ENCODE measurements at regions not wholly inside any gene's neighbourhood (a gene's known extent, or its start where the extent isn't known, plus 50 kb on each side); places are given as distances from the start of the nearest gene placed in this dataset.

DNA sequence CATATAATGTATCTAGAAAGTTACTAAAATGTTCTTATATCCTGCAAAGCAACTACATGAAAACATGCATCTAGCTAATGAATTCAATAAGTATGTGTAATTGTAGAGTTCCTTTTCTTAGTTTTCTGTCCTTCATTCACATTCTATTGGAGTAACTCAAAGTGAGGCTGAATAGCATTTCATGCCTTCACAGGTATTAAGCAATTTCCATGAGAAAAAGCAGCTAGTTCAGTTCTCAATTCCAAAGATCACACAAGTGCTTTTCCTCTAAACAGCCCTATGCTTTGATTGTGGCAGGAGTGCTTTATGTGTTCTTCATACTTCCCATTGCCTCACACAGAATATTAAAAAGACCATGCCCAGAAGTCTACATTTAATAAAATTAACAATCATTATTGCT is 274.9 kb downstream of the RFPL4B start:
- no TSS peak for BruUV-seq (replicated peaks)
- intact Hi-C loops (cut with micrococcal nuclease) (no loop called here), dilution Hi-C loops (cut with MboI; ENCODE audit: extremely low pct_ligation_motif_present, low sequenced_read_pairs) (no loop called here)
- H3K4me2 ChIP-seq (ENCODE audit: insufficient read depth, low read length) = no peak overlapping the region
- H3K79me2 ChIP-seq (ENCODE audit: control insufficient read depth, insufficient read depth, low read length) = no peaks in the 10 kb centered on the region
- H3K27ac ChIP-seq (ENCODE audit: insufficient read depth, low read depth, low read length) = no peak overlapping the region
- no peaks in the 10 kb centered on the region for H3K9me3 ChIP-seq (replicated peaks; ENCODE audit: control insufficient read depth, insufficient read depth, low read length)
- no peak for FAIRE-seq
- DNase-seq (ENCODE audit: low read depth, low spot score) = no peak
- CTCF ChIA-PET = interaction anchor here (1.0 kb wide), 1 partner anchor 23 kb away, joined by 3 read pairs; no protein-coding TSS in a partner anchor
- no peaks in the 10 kb centered on the region for H4K20me1 ChIP-seq (replicated peaks; ENCODE audit: control insufficient read depth, extremely low read depth, insufficient read depth, low read length)
- no peaks in the 10 kb centered on the region for H3K4me1 ChIP-seq (ENCODE audit: control insufficient read depth, extremely low read depth, insufficient read depth, low read length)
- H3K36me3 ChIP-seq (ENCODE audit: control insufficient read depth in 2 of 2, extremely low read depth in 1 of 2, insufficient read depth in 2 of 2, low read length in 2 of 2) = no peaks in the 10 kb centered on the region
- H3K9me1 ChIP-seq (replicated peaks; ENCODE audit: control insufficient read depth, extremely low read depth, insufficient read depth, low read length) = no peaks in the 10 kb centered on the region
- POLR2A ChIA-PET = no interaction called here
- no peak overlapping the region for H3K9ac ChIP-seq (replicated peaks; ENCODE audit: extremely low read depth, insufficient read depth, low read length)
- TF ChIP-seq, protein P1, sequence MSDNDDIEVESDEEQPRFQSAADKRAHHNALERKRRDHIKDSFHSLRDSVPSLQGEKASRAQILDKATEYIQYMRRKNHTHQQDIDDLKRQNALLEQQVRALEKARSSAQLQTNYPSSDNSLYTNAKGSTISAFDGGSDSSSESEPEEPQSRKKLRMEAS (IDR thresholded peaks at IDR 0.05; ENCODE audit: insufficient read depth, insufficient read length) = no peak
- TF ChIP-seq, protein P2, sequence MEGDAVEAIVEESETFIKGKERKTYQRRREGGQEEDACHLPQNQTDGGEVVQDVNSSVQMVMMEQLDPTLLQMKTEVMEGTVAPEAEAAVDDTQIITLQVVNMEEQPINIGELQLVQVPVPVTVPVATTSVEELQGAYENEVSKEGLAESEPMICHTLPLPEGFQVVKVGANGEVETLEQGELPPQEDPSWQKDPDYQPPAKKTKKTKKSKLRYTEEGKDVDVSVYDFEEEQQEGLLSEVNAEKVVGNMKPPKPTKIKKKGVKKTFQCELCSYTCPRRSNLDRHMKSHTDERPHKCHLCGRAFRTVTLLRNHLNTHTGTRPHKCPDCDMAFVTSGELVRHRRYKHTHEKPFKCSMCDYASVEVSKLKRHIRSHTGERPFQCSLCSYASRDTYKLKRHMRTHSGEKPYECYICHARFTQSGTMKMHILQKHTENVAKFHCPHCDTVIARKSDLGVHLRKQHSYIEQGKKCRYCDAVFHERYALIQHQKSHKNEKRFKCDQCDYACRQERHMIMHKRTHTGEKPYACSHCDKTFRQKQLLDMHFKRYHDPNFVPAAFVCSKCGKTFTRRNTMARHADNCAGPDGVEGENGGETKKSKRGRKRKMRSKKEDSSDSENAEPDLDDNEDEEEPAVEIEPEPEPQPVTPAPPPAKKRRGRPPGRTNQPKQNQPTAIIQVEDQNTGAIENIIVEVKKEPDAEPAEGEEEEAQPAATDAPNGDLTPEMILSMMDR (IDR thresholded peaks at IDR 0.05; ENCODE audit: extremely low read depth in 1 of 2, insufficient read depth in 1 of 2, low read depth in 1 of 2, low read length in 2 of 2) = no peak
- TF ChIP-seq POLR2A (IDR thresholded peaks at IDR 0.05; ENCODE audit: low read depth, low read length) = no peak
- no peak for TF ChIP-seq FOS (IDR thresholded peaks at IDR 0.05; ENCODE audit: borderline replicate concordance, insufficient read depth, low read length)
- TF ChIP-seq JUN (IDR thresholded peaks at IDR 0.05; ENCODE audit: borderline replicate concordance, insufficient read depth, insufficient read length, low read depth) = no peak
- no peak for TF ChIP-seq POLR2AphosphoS5 (IDR thresholded peaks at IDR 0.05; ENCODE audit: insufficient read depth, low read depth, low read length)
- no peak overlapping the region for H2AFZ ChIP-seq (ENCODE audit: low read depth, low read length)
- no peak overlapping the region for H3K4me3 ChIP-seq (replicated peaks in 1 of 3; ENCODE audit: insufficient read depth in 1 of 3, low read depth in 1 of 3, low read length in 3 of 3)
- H3K27me3 ChIP-seq (ENCODE audit: control insufficient read depth in 2 of 2, insufficient read depth in 2 of 2, low read length in 2 of 2) = no peaks in the 10 kb centered on the region

Data from endothelial cell of umbilical vein (primary cell).